HG02885 (cell line): ENCODE measurements at regions not wholly inside any gene's neighbourhood (a gene's known extent, or its start where the extent isn't known, plus 50 kb on each side); places are given as distances from the start of the nearest gene placed in this dataset.

Experiments used
- ATAC-seq: cut with Tn5 transposase; IDR thresholded peaks from one replicate; pipeline ENCODE4 v1.9.1; 2021; ENCODE audit warnings: mild to moderate bottlenecking; ENCODE audit not compliant: unreplicated experiment, poor library complexity

DNA sequence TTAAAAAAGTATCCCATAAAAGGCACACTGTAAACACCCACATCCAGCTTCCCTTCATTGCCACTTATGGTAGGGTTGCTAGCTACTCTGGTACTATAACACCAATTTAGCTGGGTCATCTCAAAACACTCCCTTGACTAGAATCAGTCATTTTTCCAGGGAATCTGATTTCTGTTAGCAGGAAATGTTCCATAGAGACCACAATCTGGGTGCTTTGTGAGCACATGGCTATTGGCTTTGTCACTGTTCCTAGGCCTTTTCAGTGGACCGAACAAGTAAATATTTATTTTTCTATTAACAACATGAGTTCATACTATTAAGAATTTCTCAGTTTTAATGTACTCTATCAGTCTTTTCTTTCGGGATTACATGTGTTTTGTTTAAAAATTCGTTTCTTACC is 404.7 kb upstream of the GNPDA2 start:
- ATAC-seq = no peak

DNA sequence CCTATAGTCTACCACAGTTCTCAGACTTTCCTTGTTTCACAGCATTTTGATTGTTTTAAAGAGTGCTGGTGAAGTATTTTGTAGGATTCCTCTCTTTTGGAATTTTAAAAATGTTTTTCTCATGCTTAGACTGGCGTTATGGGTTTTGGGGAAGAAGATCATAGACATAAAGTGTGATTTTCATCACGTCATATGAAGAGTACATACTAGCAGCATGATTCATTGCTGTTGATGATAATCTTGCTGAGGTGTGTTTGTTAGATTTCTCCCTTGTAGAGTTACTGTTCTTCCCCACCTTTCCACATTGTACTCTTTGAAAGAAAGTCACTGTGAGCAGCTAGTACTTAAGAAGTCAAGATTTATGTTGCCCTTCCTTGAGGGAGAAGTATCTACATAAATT is 396.1 kb upstream of the GNPDA2 start:
- no peak for ATAC-seq

DNA sequence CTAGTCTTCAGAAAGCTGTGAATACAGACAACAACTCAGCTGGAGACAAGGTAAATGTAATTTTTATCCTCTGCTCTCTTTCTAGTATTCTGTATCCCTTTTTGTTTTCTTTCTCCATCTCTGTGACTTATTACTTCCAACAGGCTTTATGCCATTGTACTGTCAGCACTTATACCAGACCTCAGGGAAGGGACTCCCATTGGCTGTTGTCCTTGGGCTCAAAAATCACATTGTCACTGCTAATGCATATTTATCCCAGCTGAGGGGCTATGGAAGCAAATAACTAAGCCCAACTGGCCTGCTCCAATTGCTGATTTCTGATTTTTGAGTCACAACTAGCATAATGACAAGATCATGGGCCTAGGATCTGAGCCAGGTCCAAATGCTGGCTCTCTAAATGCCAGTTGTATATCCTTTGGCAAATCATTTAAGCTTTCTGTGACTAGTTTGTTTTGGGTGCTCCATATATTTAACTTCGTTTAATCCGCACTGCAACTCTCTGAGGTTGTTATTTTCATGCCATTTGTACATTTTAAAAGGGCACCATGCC is 395.1 kb upstream of the GNPDA2 start:
- no peak for ATAC-seq

DNA sequence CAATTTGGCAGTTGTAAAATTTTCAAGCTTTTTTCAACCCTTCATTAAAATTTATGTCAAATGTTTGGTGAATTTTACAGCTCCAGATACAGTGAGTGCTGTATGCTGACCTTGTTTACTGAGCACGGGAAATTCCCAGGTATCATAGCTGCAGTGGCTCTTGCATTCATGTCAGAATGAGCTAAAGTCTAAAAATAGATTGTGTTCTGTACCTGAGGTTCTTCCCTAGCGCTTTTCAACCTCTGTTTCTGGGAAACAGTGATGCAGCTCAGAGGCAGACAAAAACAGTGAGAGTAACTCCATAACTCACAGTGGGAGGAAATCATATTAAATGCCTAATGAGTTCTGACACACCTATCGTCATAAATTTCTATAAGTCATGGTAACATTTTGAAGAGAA is 393.8 kb upstream of the GNPDA2 start:
- peak; percentile 86 for ATAC-seq

DNA sequence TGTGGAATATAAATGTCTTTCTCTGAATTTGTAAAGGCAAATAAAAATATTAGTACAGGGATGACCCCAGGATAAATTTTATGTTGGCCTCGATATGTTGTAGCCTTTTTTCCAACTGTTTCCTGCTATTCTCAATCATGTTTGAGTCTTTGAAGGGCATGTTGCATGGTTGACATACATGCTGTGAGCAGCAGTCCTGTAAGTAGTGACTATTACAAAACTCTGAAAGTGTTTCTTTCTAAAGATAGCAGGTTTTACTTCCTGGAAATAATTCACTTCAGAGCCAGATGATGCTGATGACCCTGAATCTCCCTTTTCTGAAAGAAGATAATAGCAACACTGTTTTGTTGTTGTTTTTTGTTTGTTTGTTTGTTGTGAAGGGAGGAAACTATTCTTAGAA is 393.0 kb upstream of the GNPDA2 start:
- no peak for ATAC-seq

DNA sequence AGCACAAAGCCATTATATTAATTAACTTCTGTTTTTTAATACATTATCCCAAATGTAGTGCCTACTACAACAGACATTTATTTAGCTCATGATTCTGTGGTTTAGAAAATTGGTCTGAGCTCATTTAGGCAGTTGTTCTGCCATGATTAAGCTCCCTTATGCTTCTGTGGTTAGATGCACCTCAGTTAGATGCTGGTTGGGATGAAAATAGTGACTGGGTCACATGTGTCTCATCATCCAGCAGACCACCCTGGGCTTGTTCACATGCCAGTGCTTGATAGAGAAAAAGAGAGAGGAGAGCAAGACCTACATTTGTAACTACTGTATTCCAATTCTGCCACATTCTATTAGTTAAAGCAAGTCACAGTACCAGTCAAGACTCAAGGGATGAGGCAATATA is 376.4 kb upstream of the GNPDA2 start:
- no peak for ATAC-seq

DNA sequence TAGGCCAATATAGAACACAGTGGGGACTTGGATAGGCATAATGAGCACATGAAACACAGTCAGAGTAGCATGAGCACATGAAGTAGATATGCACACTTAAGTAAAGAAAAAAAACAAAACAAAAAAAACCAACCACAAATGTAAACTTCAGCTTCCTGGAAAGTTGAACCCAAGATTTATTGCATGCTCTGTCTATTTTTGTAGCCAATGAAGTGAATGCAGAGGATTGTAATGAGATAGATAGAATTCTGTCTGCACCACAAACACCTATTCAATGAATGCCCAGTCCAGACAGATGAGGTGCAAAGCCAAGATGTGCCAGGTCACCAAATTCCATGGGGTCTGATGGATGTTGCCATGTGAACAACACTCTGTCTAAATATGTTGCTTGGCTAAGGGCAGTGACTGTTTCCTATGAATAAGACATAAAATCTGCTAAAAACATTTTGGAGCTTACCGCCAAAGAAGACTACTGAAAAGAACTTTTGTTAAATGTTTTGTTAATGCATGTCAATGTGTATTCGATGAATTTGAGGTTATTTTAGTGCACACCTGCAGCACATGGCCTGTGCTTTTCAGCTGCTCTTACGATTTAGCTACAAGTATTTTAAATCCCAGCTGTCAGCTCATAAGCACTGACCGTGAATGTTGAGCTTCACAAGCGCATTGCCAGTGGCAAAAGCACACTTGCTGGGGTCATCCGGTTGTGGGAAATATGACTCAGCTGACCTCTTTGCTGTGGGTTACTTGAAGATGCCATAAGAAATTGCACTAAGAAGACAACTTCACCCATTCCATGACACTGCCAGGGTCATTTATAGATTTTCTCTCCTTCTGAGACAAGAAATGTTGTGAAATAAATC is 374.8 kb upstream of the GNPDA2 start:
- ATAC-seq = no peak

DNA sequence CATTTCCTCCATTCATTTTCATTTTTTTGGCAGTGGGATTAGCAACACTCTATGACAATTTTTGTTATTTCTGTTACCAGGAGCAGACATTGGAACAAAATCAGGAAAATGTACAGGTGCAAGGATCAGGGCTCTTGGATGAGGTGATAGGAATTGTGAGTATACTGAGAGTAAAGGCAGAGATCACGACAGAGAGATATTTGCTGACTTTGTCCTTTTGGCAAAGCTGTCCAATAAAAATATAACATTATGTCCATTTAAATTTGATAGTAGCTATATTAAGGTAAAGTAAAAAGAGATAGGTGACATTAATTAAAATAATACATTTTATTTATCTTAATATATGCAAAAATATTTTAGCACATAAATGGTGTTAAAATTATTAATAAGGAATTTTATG is 373.1 kb upstream of the GNPDA2 start:
- no peak for ATAC-seq

DNA sequence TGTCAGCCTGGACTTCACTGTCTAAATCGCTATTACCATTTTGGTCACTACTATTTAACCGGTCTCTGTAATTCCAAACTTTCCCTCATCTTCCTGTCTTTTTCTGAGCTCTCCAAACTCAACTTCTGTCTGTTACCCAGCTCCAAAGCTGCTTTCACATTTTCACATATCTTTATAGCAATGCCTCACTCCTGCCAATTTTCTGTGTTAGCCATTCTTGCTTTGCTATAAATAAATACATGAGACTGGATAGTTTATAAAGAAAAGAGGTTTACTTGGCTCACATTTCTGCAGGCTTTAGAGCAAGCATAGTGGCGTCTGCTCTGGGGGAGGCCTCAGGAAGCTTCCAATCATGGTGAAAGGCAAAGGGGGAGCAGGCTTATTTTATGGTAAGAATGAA is 368.3 kb upstream of the GNPDA2 start:
- no peak for ATAC-seq

DNA sequence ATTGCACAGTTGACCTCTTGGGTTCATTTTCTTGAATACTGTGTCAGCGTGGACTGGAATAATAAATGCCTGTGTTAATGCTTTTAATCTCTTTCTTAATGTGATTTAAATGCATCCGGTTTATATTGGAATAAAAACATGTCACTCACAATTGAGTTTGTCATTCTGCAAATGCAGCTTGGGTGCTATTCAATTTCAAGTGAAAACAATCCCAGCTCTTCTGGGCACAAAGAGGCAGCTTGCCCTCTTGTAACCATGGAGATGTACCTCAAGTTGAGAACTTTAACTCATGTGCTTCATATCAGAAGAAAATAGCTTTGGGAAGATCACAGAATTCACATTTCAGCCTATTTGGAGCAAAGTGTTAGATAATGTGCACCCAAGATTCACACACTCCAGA is 355.7 kb upstream of the GNPDA2 start:
- no peak for ATAC-seq

DNA sequence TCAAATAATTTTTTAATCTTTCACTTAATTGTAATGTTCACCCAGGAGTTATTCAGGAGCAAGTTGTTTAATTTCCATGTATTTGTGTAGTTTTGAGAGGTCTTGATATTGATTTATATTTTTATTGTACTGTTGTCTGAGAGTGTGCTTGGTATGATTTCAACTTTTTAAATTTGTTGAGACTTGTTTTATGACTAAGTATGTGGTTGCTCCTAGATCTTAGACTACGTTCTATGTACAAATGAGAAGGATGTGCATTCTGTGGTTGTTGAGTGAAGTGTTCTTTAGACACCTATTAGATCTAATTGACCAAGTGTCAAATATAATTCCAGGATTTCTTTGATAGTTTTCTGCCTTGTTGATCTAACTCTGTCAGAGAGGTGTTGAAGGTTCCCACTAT is 353.3 kb upstream of the GNPDA2 start:
- no peak for ATAC-seq

DNA sequence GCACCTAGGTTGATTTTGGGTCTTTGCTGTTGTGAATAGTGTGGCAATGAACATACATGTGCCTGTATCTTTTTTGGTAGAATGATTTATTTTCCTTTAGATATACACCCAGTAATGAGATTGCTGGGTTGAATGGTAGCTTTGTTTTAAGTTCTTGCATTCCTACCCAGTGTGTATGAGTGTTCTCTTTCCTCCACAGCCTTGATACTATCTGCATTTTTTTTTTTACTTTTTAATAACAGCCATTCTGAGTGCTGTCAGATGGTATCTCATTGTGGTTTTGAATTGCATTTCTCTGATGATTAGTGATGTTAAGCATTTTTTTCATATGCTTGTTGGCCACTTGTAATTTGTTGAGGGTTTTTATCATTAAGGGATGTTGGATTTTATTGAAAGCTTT is 351.8 kb upstream of the GNPDA2 start:
- no peak for ATAC-seq

DNA sequence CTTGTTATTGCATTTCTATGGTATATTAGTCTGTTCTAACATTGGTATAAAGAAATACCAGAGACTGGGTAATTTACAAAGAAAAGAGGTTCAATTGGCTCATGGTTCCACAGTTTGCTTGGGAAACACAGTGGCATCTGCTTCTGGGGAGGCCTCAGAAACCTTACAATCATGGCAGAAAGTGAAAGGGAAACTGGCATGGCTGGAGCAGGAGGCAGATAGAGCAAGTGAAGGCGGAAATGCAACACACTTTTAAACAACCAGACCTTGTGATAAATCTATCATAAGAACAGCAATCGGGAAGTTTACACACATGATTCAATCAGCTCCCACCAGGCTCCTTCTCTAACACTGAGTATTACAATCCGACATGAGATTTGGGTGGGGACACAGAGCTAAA is 346.6 kb upstream of the GNPDA2 start:
- ATAC-seq = peak; percentile 55

DNA sequence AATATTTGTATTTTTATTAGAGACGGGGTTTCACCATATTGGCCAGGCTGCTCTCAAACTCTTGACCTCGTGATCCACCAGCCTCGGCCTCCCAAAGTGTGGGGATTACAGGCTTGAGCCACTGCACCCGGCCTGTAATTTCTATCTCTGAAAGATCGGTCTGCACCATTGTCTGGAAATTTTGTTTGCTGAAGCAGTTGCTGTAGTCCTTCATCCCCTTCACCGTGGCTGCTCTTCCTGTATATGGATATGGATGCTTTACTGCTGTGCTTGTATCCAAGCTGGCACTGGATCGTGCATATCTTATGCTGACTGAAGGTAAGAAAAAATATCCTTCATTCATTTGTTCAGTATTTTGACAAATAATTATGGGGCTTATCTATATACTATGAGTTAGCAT is 338.4 kb upstream of the GNPDA2 start:
- no peak for ATAC-seq

DNA sequence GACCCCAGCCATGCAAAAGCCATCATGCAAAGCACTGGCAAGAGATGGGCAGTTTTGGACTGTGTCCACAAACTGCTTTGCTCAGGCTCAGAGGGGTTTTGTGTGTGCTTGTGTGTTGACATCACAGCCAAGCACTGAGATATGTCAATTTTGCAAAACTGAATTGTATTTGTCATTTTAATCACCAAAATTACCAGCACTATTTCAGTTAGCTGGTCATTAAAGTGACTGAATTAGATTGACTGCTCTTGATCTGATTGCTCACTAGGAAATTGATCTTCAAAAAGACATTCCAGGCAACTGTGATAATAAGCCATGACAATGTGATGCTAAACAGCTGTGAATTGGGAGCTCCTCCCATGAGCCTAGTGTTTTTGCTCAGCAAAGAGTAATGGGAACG is 337.3 kb upstream of the GNPDA2 start:
- no peak for ATAC-seq

DNA sequence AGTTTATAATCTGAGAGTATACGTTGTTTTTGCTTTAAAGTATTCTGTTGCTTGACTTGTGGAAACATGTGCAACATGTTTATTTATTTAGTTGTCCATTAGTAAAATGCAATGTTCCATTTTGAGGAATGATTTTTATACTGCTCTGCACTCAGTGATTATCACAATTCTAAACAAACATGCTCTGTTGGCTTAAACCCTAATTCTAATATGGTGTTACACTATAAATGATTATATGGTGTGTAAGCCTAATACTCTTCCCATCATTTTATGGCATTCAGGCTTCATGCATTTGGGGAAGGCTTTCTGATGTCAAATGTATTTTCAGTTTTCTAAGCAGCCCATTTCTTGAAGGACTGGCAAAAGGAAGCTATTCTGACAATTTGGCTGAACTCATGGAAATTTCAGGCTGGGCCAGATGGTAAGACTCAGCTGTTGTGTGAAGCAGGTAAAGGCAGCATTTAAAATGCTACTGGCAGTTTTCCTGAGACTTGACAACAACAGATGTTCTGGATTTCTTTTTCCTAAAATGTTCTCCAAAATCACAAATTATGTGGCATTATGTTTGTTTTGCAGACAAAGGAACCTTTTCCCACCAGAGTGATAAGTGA is 336.7 kb upstream of the GNPDA2 start:
- no peak for ATAC-seq

DNA sequence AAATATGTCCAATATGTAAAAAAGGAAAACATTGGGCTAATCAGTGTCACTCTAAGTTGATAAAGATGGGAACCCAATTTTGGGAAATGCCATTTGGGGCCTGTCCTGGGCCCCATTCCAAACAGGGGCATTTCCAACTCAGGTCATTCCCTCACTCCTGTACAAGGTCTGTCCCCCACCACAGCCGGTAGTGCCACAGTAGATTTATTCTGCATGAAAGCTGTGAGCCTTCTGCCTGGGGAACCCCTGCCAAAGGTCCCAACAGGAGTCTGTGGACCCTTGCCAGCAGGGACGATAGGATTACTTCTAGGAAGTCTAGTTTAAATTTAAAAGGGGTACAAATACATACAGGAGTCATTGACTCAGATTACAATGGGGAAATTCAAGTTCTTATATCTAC is 317.6 kb upstream of the GNPDA2 start:
- ATAC-seq = no peak

DNA sequence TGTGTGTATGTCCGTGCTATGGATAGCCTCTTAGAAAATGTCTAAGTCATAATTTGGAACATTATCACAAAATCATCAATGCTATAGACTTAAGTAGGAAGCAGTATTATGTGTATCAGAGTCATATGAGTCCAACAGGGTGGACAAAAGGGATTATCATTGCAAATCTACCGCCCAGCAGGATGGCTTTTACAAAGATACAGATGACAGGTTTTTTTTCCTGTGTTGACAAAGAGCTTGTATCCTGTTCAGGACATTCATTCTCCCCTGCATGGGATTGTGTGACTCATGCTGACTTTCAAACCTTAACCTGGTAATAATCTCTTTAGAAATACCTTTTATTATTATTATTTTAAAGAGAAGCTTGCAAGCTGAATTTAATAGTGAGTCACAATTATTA is 310.3 kb upstream of the GNPDA2 start:
- no peak for ATAC-seq

DNA sequence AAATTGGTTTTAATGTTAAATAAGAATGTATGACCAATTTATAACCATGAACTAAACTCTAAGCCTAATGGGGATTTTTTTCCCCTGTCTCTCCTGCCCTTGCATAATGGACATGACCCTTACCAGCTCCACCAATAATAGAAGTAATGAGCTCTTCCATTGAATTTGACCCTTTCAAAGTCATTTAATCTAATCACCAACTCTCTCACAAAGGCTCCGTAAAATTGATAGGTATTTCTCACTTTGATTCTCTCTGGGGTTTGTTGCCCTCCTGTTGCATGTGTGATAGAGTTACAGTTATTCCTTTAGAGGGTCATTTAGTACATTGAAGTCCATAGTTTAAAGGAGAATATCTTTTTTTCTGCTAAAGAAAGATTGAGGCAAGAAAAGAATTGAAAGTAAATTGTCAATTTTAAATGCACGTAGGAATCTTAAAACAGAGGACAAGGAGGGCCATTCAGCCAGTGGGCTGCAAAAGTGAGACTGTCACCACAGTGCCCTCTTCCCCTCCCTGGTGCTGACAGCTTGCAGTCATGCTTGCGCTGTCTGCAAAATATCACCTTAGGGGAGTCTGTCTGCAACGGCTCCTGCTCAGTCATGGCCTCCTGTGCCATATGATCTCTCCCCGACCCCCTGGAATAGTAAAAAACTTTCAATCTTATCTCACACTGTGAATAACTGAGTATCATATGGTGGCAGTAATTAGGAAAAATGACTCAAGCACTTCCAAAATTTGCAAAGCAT is 307.5 kb upstream of the GNPDA2 start:
- ATAC-seq = no peak

DNA sequence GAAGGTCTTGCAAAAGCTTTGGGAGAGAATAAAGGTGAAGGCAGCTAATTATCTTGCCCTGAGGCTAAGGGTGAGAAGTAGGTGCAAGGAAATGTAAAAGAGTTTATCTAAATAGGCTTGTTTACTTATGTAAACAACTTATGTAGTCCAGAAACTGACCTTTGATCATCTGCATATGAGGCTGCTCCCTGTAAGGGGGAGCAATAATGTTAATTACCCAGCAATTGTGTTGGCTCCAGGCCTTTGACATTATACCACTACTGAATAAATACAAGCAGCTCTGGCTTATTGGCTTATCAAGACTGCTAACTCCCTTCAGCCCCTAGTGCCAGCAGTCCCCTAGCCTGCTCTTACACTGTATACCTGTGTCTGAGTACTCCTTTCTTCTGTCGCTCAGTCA is 303.7 kb upstream of the GNPDA2 start:
- no peak for ATAC-seq

DNA sequence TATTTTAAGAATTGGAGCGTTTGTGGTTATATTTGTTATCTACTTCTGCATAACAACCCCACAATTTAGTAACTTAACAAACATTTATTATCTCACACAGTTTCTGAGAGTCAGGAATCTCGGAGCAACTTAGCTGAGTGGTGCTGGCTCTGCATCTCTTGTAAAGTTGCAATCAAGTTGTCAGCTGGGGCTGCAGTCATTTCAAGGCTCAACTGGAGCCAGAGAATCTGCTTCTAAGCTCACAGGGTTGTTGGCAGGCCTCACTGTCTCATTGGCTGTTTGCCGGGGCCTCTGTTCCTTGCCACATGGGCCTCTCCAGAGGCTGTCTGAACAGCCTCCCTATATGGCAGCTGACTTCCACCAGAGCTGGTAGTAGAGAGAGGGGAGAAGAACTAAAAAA is 281.2 kb upstream of the GNPDA2 start:
- ATAC-seq = no peak
